Keratinocyte (primary cell): ENCODE measurements at regions not wholly inside any gene's neighbourhood (a gene's known extent, or its start where the extent isn't known, plus 50 kb on each side); places are given as distances from the start of the nearest gene placed in this dataset.

Source experiments
- DNase-seq: peaks from one replicate; pipeline ENCODE4 v3.0.0-alpha.2; 2011; ENCODE audit warnings: low read depth, missing footprints, low spot score
- FAIRE-seq: peaks from 2 replicates; lab custom pipeline; 2011; peaks lifted over from hg19 to GRCh38; lab: Jason Lieb, UNC
- H2AFZ ChIP-seq: 2 replicates; pipeline ENCODE4 v1.6.0; 2012; ENCODE audit warnings: low read length, control low read depth, inconsistent platforms; ENCODE audit not compliant: control insufficient read depth
- H3K27ac ChIP-seq: 2 replicates; pipeline ENCODE4 v1.5.1; 2011; ENCODE audit warnings: low read length; ENCODE audit not compliant: control insufficient read depth, insufficient read depth
- H3K27me3 ChIP-seq: 3 replicates; pipeline ENCODE4 v1.6.0; 2011; ENCODE audit warnings: low read length; ENCODE audit not compliant: control insufficient read depth, insufficient read depth; ENCODE audit errors: extremely low read depth
- H3K36me3 ChIP-seq, 2 experiments: 2 replicates in 1 of 2; 3 replicates in 1 of 2; pipeline ENCODE4 v1.5.1; 2011; ENCODE audit warnings: low read length in 2 of 2, mild to moderate bottlenecking in 1 of 2; ENCODE audit not compliant: control insufficient read depth in 2 of 2, insufficient read depth in 2 of 2; ENCODE audit errors: extremely low read depth in 1 of 2
- H3K4me1 ChIP-seq: 3 replicates; pipeline ENCODE4 v1.5.1; 2011; ENCODE audit warnings: low read length; ENCODE audit not compliant: control insufficient read depth, insufficient read depth; ENCODE audit errors: extremely low read depth
- H3K4me2 ChIP-seq: 3 replicates; pipeline ENCODE4 v1.6.0; 2011; ENCODE audit warnings: low read depth, low read length; ENCODE audit not compliant: control insufficient read depth, insufficient read depth; ENCODE audit errors: extremely low read depth
- H3K4me3 ChIP-seq, 3 experiments: fragments of 200-600 bp in 1 of 3; sonication (generic) in 1 of 3; 2 replicates in 2 of 3; 3 replicates in 1 of 3; pipeline ENCODE4 v1.5.1; 2011 to 2016; ENCODE audit warnings: low read length in 3 of 3, mild to moderate bottlenecking in 3 of 3, control low read depth in 2 of 3, inconsistent platforms in 1 of 3, low read depth in 1 of 3, mixed read lengths in 1 of 3, mixed run types in 1 of 3, moderate library complexity in 1 of 3; ENCODE audit not compliant: control insufficient read depth in 2 of 3, insufficient read depth in 2 of 3; ENCODE audit errors: extremely low read depth in 1 of 3
- H3K79me2 ChIP-seq: 2 replicates; pipeline ENCODE4 v1.6.0; 2012; ENCODE audit warnings: low read length; ENCODE audit not compliant: control insufficient read depth, insufficient read depth
- H3K9ac ChIP-seq: 3 replicates; pipeline ENCODE4 v1.6.0; 2011; ENCODE audit warnings: low read length; ENCODE audit not compliant: control insufficient read depth, insufficient read depth; ENCODE audit errors: extremely low read depth
- H3K9me1 ChIP-seq: 3 replicates; pipeline ENCODE4 v1.6.0; 2011; ENCODE audit warnings: low read length; ENCODE audit not compliant: control insufficient read depth, insufficient read depth; ENCODE audit errors: extremely low read depth
- H3K9me3 ChIP-seq: 2 replicates; pipeline ENCODE4 v1.5.1; 2012; ENCODE audit warnings: low read depth, low read length; ENCODE audit not compliant: control insufficient read depth
- H4K20me1 ChIP-seq: 3 replicates; pipeline ENCODE4 v1.6.0; 2011; ENCODE audit warnings: low read length; ENCODE audit not compliant: control insufficient read depth, insufficient read depth; ENCODE audit errors: extremely low read depth
- EZH2 ChIP-seq: IDR thresholded peaks from one replicate; pipeline ENCODE4 v1.6.1; 2012; ENCODE audit warnings: inconsistent platforms, mild to moderate bottlenecking, low read length, moderate library complexity
- dilution Hi-C: fragments of 300-500 bp; cut with MboI; formaldehyde crosslinking; loops from one replicate; pipeline ENCODE4 v1.7.0; 2020; ENCODE audit warnings: low sequenced_read_pairs; ENCODE audit not compliant: extremely low pct_ligation_motif_present
- TF ChIP-seq, protein P1 (sequence below), 3 experiments: IDR thresholded peaks in 1 of 3; conservative IDR thresholded peaks in 1 of 3; optimal IDR thresholded peaks in 1 of 3; 2 replicates in 2 of 3; 3 replicates in 1 of 3; pipeline versions ENCODE3 to v1.5.1; 2011; ENCODE audit warnings: low read length in 3 of 3, mild to moderate bottlenecking in 3 of 3, moderate library complexity in 2 of 3, control low read depth in 1 of 3, inconsistent platforms in 1 of 3; ENCODE audit not compliant: insufficient read depth in 2 of 3; ENCODE audit errors: extremely low read depth in 1 of 3

DNA sequence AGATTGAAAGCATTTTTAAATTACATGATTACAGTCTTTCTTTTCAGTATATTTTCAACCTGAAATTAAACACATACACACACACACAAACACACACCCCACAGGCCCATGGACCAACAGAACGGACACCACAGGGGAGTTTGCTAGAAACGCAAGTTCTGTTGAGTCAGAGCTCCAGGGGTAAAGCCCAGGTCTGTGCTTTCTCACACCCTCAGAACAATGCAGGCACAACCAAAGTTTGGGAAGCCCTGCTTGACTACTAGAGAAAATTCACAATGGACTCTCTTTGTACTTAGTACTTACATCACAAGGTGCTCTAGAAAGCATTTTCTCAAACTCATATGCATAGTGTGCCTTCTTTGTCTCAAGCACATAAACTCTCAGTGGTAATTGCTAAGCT is 704.0 kb upstream of the IGFBP3 start:
- Histone ChIP-seq H3K36me3 (no peaks in the 10 kb centered on the region), H2AFZ (no peak overlapping the region), H3K9me3 (no peaks in the 10 kb centered on the region), H4K20me1 (no peaks in the 10 kb centered on the region), H3K4me3 (no peak overlapping the region), H3K9ac (no peak overlapping the region), H3K4me1 (no peaks in the 10 kb centered on the region), H3K9me1 (no peaks in the 10 kb centered on the region), H3K27me3 (no peaks in the 10 kb centered on the region), H3K4me2 (no peak overlapping the region), H3K79me2 (no peaks in the 10 kb centered on the region), H3K27ac (no peak overlapping the region)
- FAIRE-seq (no peak), DNase-seq (no peak)
- dilution Hi-C loops, result no loop called here
- no peak for TF ChIP-seq EZH2
- TF ChIP-seq, protein P1, sequence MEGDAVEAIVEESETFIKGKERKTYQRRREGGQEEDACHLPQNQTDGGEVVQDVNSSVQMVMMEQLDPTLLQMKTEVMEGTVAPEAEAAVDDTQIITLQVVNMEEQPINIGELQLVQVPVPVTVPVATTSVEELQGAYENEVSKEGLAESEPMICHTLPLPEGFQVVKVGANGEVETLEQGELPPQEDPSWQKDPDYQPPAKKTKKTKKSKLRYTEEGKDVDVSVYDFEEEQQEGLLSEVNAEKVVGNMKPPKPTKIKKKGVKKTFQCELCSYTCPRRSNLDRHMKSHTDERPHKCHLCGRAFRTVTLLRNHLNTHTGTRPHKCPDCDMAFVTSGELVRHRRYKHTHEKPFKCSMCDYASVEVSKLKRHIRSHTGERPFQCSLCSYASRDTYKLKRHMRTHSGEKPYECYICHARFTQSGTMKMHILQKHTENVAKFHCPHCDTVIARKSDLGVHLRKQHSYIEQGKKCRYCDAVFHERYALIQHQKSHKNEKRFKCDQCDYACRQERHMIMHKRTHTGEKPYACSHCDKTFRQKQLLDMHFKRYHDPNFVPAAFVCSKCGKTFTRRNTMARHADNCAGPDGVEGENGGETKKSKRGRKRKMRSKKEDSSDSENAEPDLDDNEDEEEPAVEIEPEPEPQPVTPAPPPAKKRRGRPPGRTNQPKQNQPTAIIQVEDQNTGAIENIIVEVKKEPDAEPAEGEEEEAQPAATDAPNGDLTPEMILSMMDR (optimal IDR thresholded peaks at IDR 0.05 in 1 of 3, IDR thresholded peaks at IDR 0.05 in 1 of 3, conservative IDR thresholded peaks at IDR 0.05 in 1 of 3; ENCODE audit: extremely low read depth in 1 of 3, insufficient read depth in 2 of 3, low read length in 3 of 3), result no peak

DNA sequence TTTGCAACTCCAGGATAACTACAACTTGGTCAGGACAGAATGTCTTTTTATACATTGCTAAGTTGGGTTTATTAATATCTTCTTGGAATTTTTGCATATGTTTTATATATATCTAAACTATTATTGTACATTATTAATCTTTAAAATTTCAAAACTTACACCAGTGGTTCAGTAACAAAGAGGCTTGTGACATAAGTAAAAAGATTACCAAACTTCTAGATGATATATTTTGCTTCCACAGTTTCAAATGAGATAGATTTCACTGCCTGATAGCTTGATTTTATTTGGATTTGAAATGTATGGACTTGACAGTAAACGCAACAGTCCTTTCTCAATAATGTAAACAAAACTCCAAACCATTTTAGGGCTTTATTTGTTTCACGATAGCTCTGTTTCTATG is 701.2 kb upstream of the IGFBP3 start:
- no peaks in the 10 kb centered on the region for H3K27me3 ChIP-seq
- no peak overlapping the region for H3K4me3 ChIP-seq
- H4K20me1 ChIP-seq, result no peaks in the 10 kb centered on the region
- H3K27ac ChIP-seq, result no peak overlapping the region
- H3K9ac ChIP-seq, result no peak overlapping the region
- no peaks in the 10 kb centered on the region for H3K36me3 ChIP-seq
- H3K4me2 ChIP-seq, result no peak overlapping the region
- H3K9me3 ChIP-seq, result no peaks in the 10 kb centered on the region
- TF ChIP-seq EZH2, result no peak
- TF ChIP-seq, protein P1 (optimal IDR thresholded peaks at IDR 0.05 in 1 of 3, IDR thresholded peaks at IDR 0.05 in 1 of 3, conservative IDR thresholded peaks at IDR 0.05 in 1 of 3; ENCODE audit: extremely low read depth in 1 of 3, insufficient read depth in 2 of 3, low read length in 3 of 3), result no peak
- H3K9me1 ChIP-seq, result no peaks in the 10 kb centered on the region
- FAIRE-seq (no peak), DNase-seq (no peak)
- H3K4me1 ChIP-seq, result no peaks in the 10 kb centered on the region
- dilution Hi-C loops, result no loop called here
- H2AFZ ChIP-seq, result no peak overlapping the region
- H3K79me2 ChIP-seq, result no peaks in the 10 kb centered on the region
